Parathyroid adenoma (tissue), 2 donors: ENCODE measurements at regions not wholly inside any gene's neighbourhood (a gene's known extent, or its start where the extent isn't known, plus 50 kb on each side); places are given as distances from the start of the nearest gene placed in this dataset.
"Not testable (repeated sequence)": the region's sequence is repeated elsewhere in the genome, so short reads cannot be mapped to it uniquely, and the experiment has no call there.

Experiments
- H2AFZ ChIP-seq: fragments of 300-600 bp; sonication (generic); one replicate; pipeline ENCODE4 v1.7.0; 2017; ENCODE audit warnings: antibody characterized with exemption, mild to moderate bottlenecking
- H3K27ac ChIP-seq: fragments of 300-600 bp; sonication (generic); one replicate; pipeline ENCODE4 v1.7.0; 2017
- H3K27me3 ChIP-seq: fragments of 300-600 bp; sonication (generic); one replicate; pipeline ENCODE4 v1.7.0; 2017; ENCODE audit warnings: low read length; ENCODE audit not compliant: control insufficient read depth, insufficient read depth
- H3K36me3 ChIP-seq: fragments of 300-600 bp; sonication (generic); one replicate; pipeline ENCODE4 v1.7.0; 2017; ENCODE audit warnings: low read length; ENCODE audit not compliant: control insufficient read depth, insufficient read depth
- H3K4me1 ChIP-seq: fragments of 300-600 bp; sonication (generic); one replicate; pipeline ENCODE4 v1.7.0; 2017; ENCODE audit warnings: control low read depth
- H3K4me2 ChIP-seq: fragments of 300-600 bp; sonication (generic); one replicate; pipeline ENCODE4 v1.7.0; 2017; ENCODE audit warnings: low read length
- H3K4me3 ChIP-seq: fragments of 300-600 bp; sonication (generic); one replicate; pipeline ENCODE4 v1.7.0; 2017; ENCODE audit warnings: low read depth, low read length
- H3K79me2 ChIP-seq: fragments of 300-600 bp; sonication (generic); one replicate; pipeline ENCODE4 v1.7.0; 2017; ENCODE audit warnings: control low read depth
- H3K9ac ChIP-seq: fragments of 300-600 bp; sonication (generic); one replicate; pipeline ENCODE4 v1.7.0; 2017; ENCODE audit warnings: mild to moderate bottlenecking
- H3K9me3 ChIP-seq: fragments of 300-600 bp; sonication (generic); one replicate; pipeline ENCODE4 v1.7.0; 2017; ENCODE audit warnings: low read length; ENCODE audit not compliant: control insufficient read depth
- CTCF ChIP-seq: fragments of 300-600 bp; sonication (generic); IDR thresholded peaks from one replicate; pipeline ENCODE4 v1.7.0; 2017; ENCODE audit warnings: antibody characterized with exemption, mild to moderate bottlenecking
- donor health status: primary hyperparathyroidism.

GRCh38 chr1:68917456-68917855 lies 420.6 kb upstream of the DEPDC1 start:
- H2AFZ ChIP-seq: no peak overlapping the region
- H3K4me3 ChIP-seq: no peak overlapping the region
- no peak overlapping the region for H3K4me2 ChIP-seq
- no peak overlapping the region for H3K27ac ChIP-seq
- no peak for TF ChIP-seq CTCF
- H3K9me3 ChIP-seq: no peaks in the 10 kb centered on the region
- no peaks in the 10 kb centered on the region for H3K4me1 ChIP-seq
- no peak overlapping the region for H3K9ac ChIP-seq
- no peaks in the 10 kb centered on the region for H3K27me3 ChIP-seq
- no peaks in the 10 kb centered on the region for H3K36me3 ChIP-seq
- H3K79me2 ChIP-seq: no peaks in the 10 kb centered on the region

GRCh38 chr1:68918563-68918962 lies 421.7 kb upstream of the DEPDC1 start:
- no peaks in the 10 kb centered on the region for H3K9me3 ChIP-seq
- no peaks in the 10 kb centered on the region for H3K79me2 ChIP-seq
- no peak overlapping the region for H3K4me3 ChIP-seq
- no peak overlapping the region for H3K9ac ChIP-seq
- no peaks in the 10 kb centered on the region for H3K4me1 ChIP-seq
- no peaks in the 10 kb centered on the region for H3K27me3 ChIP-seq
- no peaks in the 10 kb centered on the region for H3K36me3 ChIP-seq
- no peak overlapping the region for H3K4me2 ChIP-seq
- no peak for TF ChIP-seq CTCF
- no peak overlapping the region for H3K27ac ChIP-seq
- no peak overlapping the region for H2AFZ ChIP-seq

GRCh38 chr1:68919075-68919474 lies 422.2 kb upstream of the DEPDC1 start:
- no peaks in the 10 kb centered on the region for H3K79me2 ChIP-seq
- no peaks in the 10 kb centered on the region for H3K36me3 ChIP-seq
- no peak for TF ChIP-seq CTCF
- no peak overlapping the region for H3K4me2 ChIP-seq
- H3K9me3 ChIP-seq: no peaks in the 10 kb centered on the region
- H3K9ac ChIP-seq: no peak overlapping the region
- H3K27me3 ChIP-seq: no peaks in the 10 kb centered on the region
- H3K4me1 ChIP-seq: no peaks in the 10 kb centered on the region
- H3K4me3 ChIP-seq: no peak overlapping the region
- no peak overlapping the region for H3K27ac ChIP-seq
- no peak overlapping the region for H2AFZ ChIP-seq

- not testable (repeated sequence) for H3K4me3 ChIP-seq, H3K4me1 ChIP-seq, H3K27me3 ChIP-seq, H3K27ac ChIP-seq, H3K9me3 ChIP-seq, H3K9ac ChIP-seq, H2AFZ ChIP-seq, H3K36me3 ChIP-seq, H3K79me2 ChIP-seq, H3K4me2 ChIP-seq
These were observed 426.7 kb upstream of the DEPDC1 start for GRCh38 chr1:68923475-68924088.

- Histone ChIP-seq H3K4me1 (no peaks in the 10 kb centered on the region), H3K9me3 (no peaks in the 10 kb centered on the region), H2AFZ (no peak overlapping the region), H3K4me2 (no peak overlapping the region), H3K36me3 (no peaks in the 10 kb centered on the region), H3K79me2 (no peaks in the 10 kb centered on the region), H3K27ac (no peak overlapping the region), H3K4me3 (no peak overlapping the region), H3K9ac (no peak overlapping the region), H3K27me3 (no peaks in the 10 kb centered on the region)
- no peak for TF ChIP-seq CTCF
These were observed 433.2 kb upstream of the DEPDC1 start for GRCh38 chr1:68930101-68930500.
